PC-3 (cell line): ENCODE measurements at regions not wholly inside any gene's neighbourhood (a gene's known extent, or its start where the extent isn't known, plus 50 kb on each side); places are given as distances from the start of the nearest gene placed in this dataset.

Experiments
- ATAC-seq: fragments of 200-7000 bp; cut with Tn5 transposase; 2 replicates; pipeline ENCODE4 v1.9.1; 2020; ENCODE audit warnings: mild to moderate bottlenecking, moderate library complexity
- BruUV-seq: library from RNA; stranded (reverse); fragments of 400-500 nt; replicated peaks from 2 replicates; lab custom pipeline; 2021; lab: Mats Ljungman, UMichigan
- CTCF ChIA-PET: fragments of 300-600 bp; sonication (Branson Sonifier 250); formaldehyde crosslinking; loops from one replicate; lab custom pipeline; 2022; ENCODE audit warnings: antibody characterized with exemption; lab: Charles Lee
- POLR2A ChIA-PET: fragments of 300-600 bp; sonication (Branson Sonifier 250); formaldehyde crosslinking; loops from one replicate; lab custom pipeline; 2022; ENCODE audit warnings: antibody characterized with exemption; ENCODE audit not compliant: unreplicated experiment; lab: Charles Lee
- DNase-seq: peaks from one replicate; pipeline ENCODE4 v3.0.0-alpha.2; 2015
- H2AFZ ChIP-seq: fragments of 300-600 bp; sonication (generic); 2 replicates; pipeline ENCODE4 v1.6.0; 2016; ENCODE audit warnings: antibody characterized with exemption, low read length
- H3F3A ChIP-seq: fragments of 300-600 bp; sonication (generic); one replicate; pipeline ENCODE4 v1.6.0; 2017; ENCODE audit warnings: antibody characterized with exemption, low read length, control low read depth, mild to moderate bottlenecking; ENCODE audit not compliant: unreplicated experiment
- H3K27ac ChIP-seq: fragments of 300-600 bp; sonication (generic); 2 replicates; pipeline ENCODE4 v1.5.1; 2016; ENCODE audit warnings: mild to moderate bottlenecking, low read length
- H3K27me3 ChIP-seq: fragments of 300-600 bp; sonication (generic); 2 replicates; pipeline ENCODE4 v1.6.1; 2016; ENCODE audit warnings: low read length, mixed read lengths
- H3K36me3 ChIP-seq: fragments of 300-600 bp; sonication (generic); 2 replicates; pipeline ENCODE4 v1.6.1; 2016; ENCODE audit warnings: low read depth, mixed run types, low read length, mixed read lengths
- H3K4me1 ChIP-seq: fragments of 300-600 bp; sonication (generic); 2 replicates; pipeline ENCODE4 v1.5.1; 2016; ENCODE audit warnings: low read length; ENCODE audit not compliant: insufficient read depth
- H3K4me2 ChIP-seq: fragments of 300-600 bp; sonication (generic); 2 replicates; pipeline ENCODE4 v1.6.0; 2016; ENCODE audit warnings: low read length
- H3K4me3 ChIP-seq: fragments of 300-600 bp; sonication (generic); 2 replicates; pipeline ENCODE4 v1.5.1; 2016; ENCODE audit warnings: mild to moderate bottlenecking, low read length, mixed read lengths
- H3K79me2 ChIP-seq: fragments of 300-600 bp; sonication (generic); 2 replicates; pipeline ENCODE4 v1.6.1; 2017; ENCODE audit warnings: low read length, mixed read lengths
- H3K9ac ChIP-seq: fragments of 300-600 bp; sonication (generic); 2 replicates; pipeline ENCODE4 v1.6.0; 2016; ENCODE audit warnings: mild to moderate bottlenecking, low read length
- H3K9me2 ChIP-seq: fragments of 300-600 bp; sonication (generic); replicated peaks from 2 replicates; pipeline ENCODE4 v1.6.1; 2016; ENCODE audit warnings: mixed run types, low read length, mixed read lengths
- H3K9me3 ChIP-seq: fragments of 300-600 bp; sonication (generic); 2 replicates; pipeline ENCODE4 v1.6.1; 2016; ENCODE audit warnings: low read length, mixed read lengths
- H4K20me1 ChIP-seq: fragments of 300-600 bp; sonication (generic); 2 replicates; pipeline ENCODE4 v1.6.1; 2016; ENCODE audit warnings: low read length, mixed read lengths
- CTCF ChIP-seq: fragments of 300-600 bp; sonication (generic); conservative IDR thresholded peaks from 2 replicates; pipeline ENCODE4 v1.5.1; 2017; ENCODE audit warnings: antibody characterized with exemption, low read depth, mild to moderate bottlenecking, low read length
- EZH2 ChIP-seq: fragments of 300-600 bp; sonication (generic); IDR thresholded peaks from one replicate; pipeline ENCODE4 v1.6.1; 2017; ENCODE audit warnings: antibody characterized with exemption, mild to moderate bottlenecking, low read length; ENCODE audit not compliant: unreplicated experiment
- EZH2phosphoT487 ChIP-seq: fragments of 300-600 bp; sonication (generic); IDR thresholded peaks from 2 replicates; pipeline ENCODE4 v1.6.1; 2018; ENCODE audit warnings: mild to moderate bottlenecking, antibody characterized with exemption, low read length, borderline replicate concordance
- intact Hi-C: fragments of 100-400 bp; cut with micrococcal nuclease; formaldehyde crosslinking; loops from 2 replicates; pipeline ENCODE4 v1.9.0; 2023

- Histone ChIP-seq H3K4me3 (no peak overlapping the region), H3K9ac (no peak overlapping the region), H4K20me1 (no peaks in the 10 kb centered on the region), H3K36me3 (no peaks in the 10 kb centered on the region), H3K4me1 (peaks cover 6% of the 10 kb centered on the region), H2AFZ (no peak overlapping the region), H3K4me2 (no peak overlapping the region), H3F3A (no peaks in the 10 kb centered on the region), H3K79me2 (no peaks in the 10 kb centered on the region), H3K9me3 (no peaks in the 10 kb centered on the region), H3K27ac (no peak overlapping the region), H3K27me3 (no peaks in the 10 kb centered on the region), H3K9me2 (no peaks in the 10 kb centered on the region)
- ChIA-PET CTCF (no interaction called here), POLR2A (no interaction called here)
- no TSS peak for BruUV-seq
- intact Hi-C loops = no loop called here
- TF ChIP-seq EZH2 = no peak
- no peak for TF ChIP-seq EZH2phosphoT487
- TF ChIP-seq CTCF = no peak
- ATAC-seq = no peak
- DNase-seq = no peak
Observed at GRCh38 chr1:58890609-58891008, 106.8 kb upstream of the JUN start.

GRCh38 chr1:58891347-58891746 lies 107.5 kb upstream of the JUN start:
- Histone ChIP-seq H2AFZ (no peak overlapping the region), H3K4me2 (no peak overlapping the region), H3K4me1 (no peaks in the 10 kb centered on the region), H3K4me3 (no peak overlapping the region), H3K9me3 (no peaks in the 10 kb centered on the region), H3K27me3 (no peaks in the 10 kb centered on the region), H3K79me2 (no peaks in the 10 kb centered on the region), H3K36me3 (no peaks in the 10 kb centered on the region), H3F3A (no peaks in the 10 kb centered on the region), H3K9me2 (no peaks in the 10 kb centered on the region), H3K9ac (no peak overlapping the region), H3K27ac (no peak overlapping the region), H4K20me1 (no peaks in the 10 kb centered on the region)
- intact Hi-C loops = no loop called here
- ChIA-PET CTCF (no interaction called here), POLR2A (no interaction called here)
- BruUV-seq = no TSS peak
- DNase-seq (no peak), ATAC-seq (no peak)
- no peak for TF ChIP-seq EZH2
- TF ChIP-seq EZH2phosphoT487 = no peak
- TF ChIP-seq CTCF = no peak

GRCh38 chr1:58893257-58893869 lies 109.5 kb upstream of the JUN start:
- H3K9me2 ChIP-seq = no peaks in the 10 kb centered on the region
- H3K27ac ChIP-seq = no peak overlapping the region
- no peak overlapping the region for H3K4me2 ChIP-seq
- intact Hi-C loops = no loop called here
- ATAC-seq = no peak
- no peak overlapping the region for H3K4me3 ChIP-seq
- CTCF ChIA-PET = no interaction called here
- H3K9me3 ChIP-seq = no peaks in the 10 kb centered on the region
- H3K4me1 ChIP-seq = no peaks in the 10 kb centered on the region
- no peak overlapping the region for H2AFZ ChIP-seq
- TF ChIP-seq EZH2phosphoT487 (no peak), CTCF (no peak), EZH2 (no peak)
- POLR2A ChIA-PET = no interaction called here
- no peak for DNase-seq
- H3K27me3 ChIP-seq = no peaks in the 10 kb centered on the region
- BruUV-seq = no TSS peak
- no peak overlapping the region for H3K9ac ChIP-seq
- H3K36me3 ChIP-seq = no peaks in the 10 kb centered on the region
- no peaks in the 10 kb centered on the region for H3K79me2 ChIP-seq
- H3F3A ChIP-seq = no peaks in the 10 kb centered on the region
- no peaks in the 10 kb centered on the region for H4K20me1 ChIP-seq
